ENCODE measurements at regions not wholly inside any gene's neighbourhood (a gene's known extent, or its start where the extent isn't known, plus 50 kb on each side); places are given as distances from the start of the nearest gene placed in this dataset.

GRCh38 chr21:17931080-17931479 lies 111.9 kb upstream of the C21orf91 start:
- no peak overlapping the region for H3K4me3 ChIP-seq (replicated peaks; ENCODE audit: insufficient read depth, low read length)
- no peak overlapping the region for H3K27ac ChIP-seq (replicated peaks)
- DNase-seq (ENCODE audit: low read depth in 1 of 2, low spot score in 1 of 2) = peak in 1 of 2 experiments; percentile 4
- H3K27me3 ChIP-seq (ENCODE audit: insufficient read depth, poor library complexity, severe bottlenecking) = no peaks in the 10 kb centered on the region
- no peak for TF ChIP-seq SPI1 (IDR thresholded peaks at IDR 0.05; ENCODE audit: borderline replicate concordance, low read depth)
- TF ChIP-seq, protein P1, sequence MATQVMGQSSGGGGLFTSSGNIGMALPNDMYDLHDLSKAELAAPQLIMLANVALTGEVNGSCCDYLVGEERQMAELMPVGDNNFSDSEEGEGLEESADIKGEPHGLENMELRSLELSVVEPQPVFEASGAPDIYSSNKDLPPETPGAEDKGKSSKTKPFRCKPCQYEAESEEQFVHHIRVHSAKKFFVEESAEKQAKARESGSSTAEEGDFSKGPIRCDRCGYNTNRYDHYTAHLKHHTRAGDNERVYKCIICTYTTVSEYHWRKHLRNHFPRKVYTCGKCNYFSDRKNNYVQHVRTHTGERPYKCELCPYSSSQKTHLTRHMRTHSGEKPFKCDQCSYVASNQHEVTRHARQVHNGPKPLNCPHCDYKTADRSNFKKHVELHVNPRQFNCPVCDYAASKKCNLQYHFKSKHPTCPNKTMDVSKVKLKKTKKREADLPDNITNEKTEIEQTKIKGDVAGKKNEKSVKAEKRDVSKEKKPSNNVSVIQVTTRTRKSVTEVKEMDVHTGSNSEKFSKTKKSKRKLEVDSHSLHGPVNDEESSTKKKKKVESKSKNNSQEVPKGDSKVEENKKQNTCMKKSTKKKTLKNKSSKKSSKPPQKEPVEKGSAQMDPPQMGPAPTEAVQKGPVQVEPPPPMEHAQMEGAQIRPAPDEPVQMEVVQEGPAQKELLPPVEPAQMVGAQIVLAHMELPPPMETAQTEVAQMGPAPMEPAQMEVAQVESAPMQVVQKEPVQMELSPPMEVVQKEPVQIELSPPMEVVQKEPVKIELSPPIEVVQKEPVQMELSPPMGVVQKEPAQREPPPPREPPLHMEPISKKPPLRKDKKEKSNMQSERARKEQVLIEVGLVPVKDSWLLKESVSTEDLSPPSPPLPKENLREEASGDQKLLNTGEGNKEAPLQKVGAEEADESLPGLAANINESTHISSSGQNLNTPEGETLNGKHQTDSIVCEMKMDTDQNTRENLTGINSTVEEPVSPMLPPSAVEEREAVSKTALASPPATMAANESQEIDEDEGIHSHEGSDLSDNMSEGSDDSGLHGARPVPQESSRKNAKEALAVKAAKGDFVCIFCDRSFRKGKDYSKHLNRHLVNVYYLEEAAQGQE (IDR thresholded peaks at IDR 0.05; ENCODE audit: insufficient replicate concordance, low read depth) = no peak
- no peak for TF ChIP-seq POLR2AphosphoS5 (IDR thresholded peaks at IDR 0.05; ENCODE audit: low read depth)
- no peak for TF ChIP-seq GABPA (IDR thresholded peaks at IDR 0.05; ENCODE audit: low read depth)
- no peak for TF ChIP-seq CTCF (IDR thresholded peaks at IDR 0.05; ENCODE audit: insufficient read depth, low read length)

DNA sequence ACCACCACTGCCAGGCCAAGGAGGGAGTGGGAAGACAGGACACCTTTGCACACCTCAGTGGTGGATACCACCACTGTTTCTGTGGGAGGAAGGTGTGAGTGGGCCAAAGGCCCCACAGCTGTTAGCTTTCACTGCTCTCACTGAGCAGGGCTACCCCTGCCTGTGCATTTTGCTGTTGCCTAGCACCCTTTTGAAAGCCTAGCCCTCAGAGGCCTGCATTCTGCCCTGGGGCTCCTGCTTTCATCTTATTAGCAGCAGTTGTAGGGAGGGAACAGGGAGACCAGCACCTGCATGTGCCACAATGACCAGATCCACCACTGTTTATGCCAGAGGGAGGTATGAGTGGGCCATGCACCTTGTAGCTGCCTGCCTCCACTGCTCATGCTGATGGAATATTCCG lies 110.9 kb upstream of the C21orf91 start:
- DNase-seq (ENCODE audit: low read depth in 1 of 2, low spot score in 1 of 2) = no peak
- TF ChIP-seq, protein P1 (IDR thresholded peaks at IDR 0.05; ENCODE audit: insufficient replicate concordance, low read depth) = no peak
- TF ChIP-seq GABPA (IDR thresholded peaks at IDR 0.05; ENCODE audit: low read depth) = no peak
- Histone ChIP-seq H3K4me3 (replicated peaks; ENCODE audit: insufficient read depth, low read length) (no peak overlapping the region), H3K27me3 (ENCODE audit: insufficient read depth, poor library complexity, severe bottlenecking) (no peaks in the 10 kb centered on the region), H3K27ac (replicated peaks) (no peak overlapping the region)

GRCh38 chr21:17929510-17929909 lies 110.4 kb upstream of the C21orf91 start:
- no peak overlapping the region for H3K27ac ChIP-seq (replicated peaks)
- no peak for TF ChIP-seq CTCF (IDR thresholded peaks at IDR 0.05; ENCODE audit: insufficient read depth, low read length)
- no peak for TF ChIP-seq GABPA (IDR thresholded peaks at IDR 0.05; ENCODE audit: low read depth)
- no peak for TF ChIP-seq POLR2AphosphoS5 (IDR thresholded peaks at IDR 0.05; ENCODE audit: low read depth)
- TF ChIP-seq SPI1 (IDR thresholded peaks at IDR 0.05; ENCODE audit: borderline replicate concordance, low read depth) = no peak
- no peak for DNase-seq (ENCODE audit: low read depth in 1 of 2, low spot score in 1 of 2)
- no peaks in the 10 kb centered on the region for H3K27me3 ChIP-seq (ENCODE audit: insufficient read depth, poor library complexity, severe bottlenecking)
- H3K4me3 ChIP-seq (replicated peaks; ENCODE audit: insufficient read depth, low read length) = no peak overlapping the region

DNA sequence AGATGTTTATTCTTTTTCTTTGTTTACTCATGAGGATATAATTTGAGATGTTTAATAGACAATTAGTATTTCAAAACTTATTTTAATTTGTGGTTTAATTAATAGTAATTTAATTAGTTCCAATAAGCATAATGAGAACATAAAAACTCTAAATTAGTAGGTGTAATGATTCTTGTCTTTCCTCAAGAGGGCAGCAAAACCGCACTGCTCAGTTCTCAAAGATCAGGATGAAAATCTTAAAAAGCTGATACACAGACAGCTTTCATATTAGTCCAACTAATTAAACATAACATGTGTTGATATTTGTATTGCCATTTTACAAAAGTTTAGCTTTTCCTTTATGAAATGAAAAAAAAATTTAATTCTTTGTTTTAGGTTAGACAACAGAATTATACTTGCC lies 106.7 kb upstream of the C21orf91 start:
- no peak overlapping the region for H3K27ac ChIP-seq (replicated peaks)
- H3K27me3 ChIP-seq (ENCODE audit: insufficient read depth, poor library complexity, severe bottlenecking) = no peaks in the 10 kb centered on the region
- H3K4me3 ChIP-seq (replicated peaks; ENCODE audit: insufficient read depth, low read length) = no peak overlapping the region
- DNase-seq (ENCODE audit: low read depth in 1 of 2, low spot score in 1 of 2) = no peak
- no peak for TF ChIP-seq POLR2AphosphoS5 (IDR thresholded peaks at IDR 0.05; ENCODE audit: low read depth)
- no peak for TF ChIP-seq SPI1 (IDR thresholded peaks at IDR 0.05; ENCODE audit: borderline replicate concordance, low read depth)
- peak; percentile 14 for TF ChIP-seq CTCF (IDR thresholded peaks at IDR 0.05; ENCODE audit: insufficient read depth, low read length)
- TF ChIP-seq, protein P1 (IDR thresholded peaks at IDR 0.05; ENCODE audit: insufficient replicate concordance, low read depth) = no peak

Data from HL-60 (cell line).